PC-3 (cell line): ENCODE measurements at regions not wholly inside any gene's neighbourhood (a gene's known extent, or its start where the extent isn't known, plus 50 kb on each side); places are given as distances from the start of the nearest gene placed in this dataset.
A peak's percentile ranks its signal among the peaks of the same experiment; 100 is the strongest.

Experiments used
- ATAC-seq: fragments of 200-7000 bp; cut with Tn5 transposase; 2 replicates; pipeline ENCODE4 v1.9.1; 2020; ENCODE audit warnings: mild to moderate bottlenecking, moderate library complexity
- BruUV-seq: library from RNA; stranded (reverse); fragments of 400-500 nt; replicated peaks from 2 replicates; lab custom pipeline; 2021; lab: Mats Ljungman, UMichigan
- CTCF ChIA-PET: fragments of 300-600 bp; sonication (Branson Sonifier 250); formaldehyde crosslinking; loops from one replicate; lab custom pipeline; 2022; ENCODE audit warnings: antibody characterized with exemption; lab: Charles Lee
- POLR2A ChIA-PET: fragments of 300-600 bp; sonication (Branson Sonifier 250); formaldehyde crosslinking; loops from one replicate; lab custom pipeline; 2022; ENCODE audit warnings: antibody characterized with exemption; ENCODE audit not compliant: unreplicated experiment; lab: Charles Lee
- DNase-seq: peaks from one replicate; pipeline ENCODE4 v3.0.0-alpha.2; 2015
- H2AFZ ChIP-seq: fragments of 300-600 bp; sonication (generic); 2 replicates; pipeline ENCODE4 v1.6.0; 2016; ENCODE audit warnings: antibody characterized with exemption, low read length
- H3F3A ChIP-seq: fragments of 300-600 bp; sonication (generic); one replicate; pipeline ENCODE4 v1.6.0; 2017; ENCODE audit warnings: antibody characterized with exemption, low read length, control low read depth, mild to moderate bottlenecking; ENCODE audit not compliant: unreplicated experiment
- H3K27ac ChIP-seq: fragments of 300-600 bp; sonication (generic); 2 replicates; pipeline ENCODE4 v1.5.1; 2016; ENCODE audit warnings: mild to moderate bottlenecking, low read length
- H3K27me3 ChIP-seq: fragments of 300-600 bp; sonication (generic); 2 replicates; pipeline ENCODE4 v1.6.1; 2016; ENCODE audit warnings: low read length, mixed read lengths
- H3K36me3 ChIP-seq: fragments of 300-600 bp; sonication (generic); 2 replicates; pipeline ENCODE4 v1.6.1; 2016; ENCODE audit warnings: low read depth, mixed run types, low read length, mixed read lengths
- H3K4me1 ChIP-seq: fragments of 300-600 bp; sonication (generic); 2 replicates; pipeline ENCODE4 v1.5.1; 2016; ENCODE audit warnings: low read length; ENCODE audit not compliant: insufficient read depth
- H3K4me2 ChIP-seq: fragments of 300-600 bp; sonication (generic); 2 replicates; pipeline ENCODE4 v1.6.0; 2016; ENCODE audit warnings: low read length
- H3K4me3 ChIP-seq: fragments of 300-600 bp; sonication (generic); 2 replicates; pipeline ENCODE4 v1.5.1; 2016; ENCODE audit warnings: mild to moderate bottlenecking, low read length, mixed read lengths
- H3K79me2 ChIP-seq: fragments of 300-600 bp; sonication (generic); 2 replicates; pipeline ENCODE4 v1.6.1; 2017; ENCODE audit warnings: low read length, mixed read lengths
- H3K9ac ChIP-seq: fragments of 300-600 bp; sonication (generic); 2 replicates; pipeline ENCODE4 v1.6.0; 2016; ENCODE audit warnings: mild to moderate bottlenecking, low read length
- H3K9me2 ChIP-seq: fragments of 300-600 bp; sonication (generic); replicated peaks from 2 replicates; pipeline ENCODE4 v1.6.1; 2016; ENCODE audit warnings: mixed run types, low read length, mixed read lengths
- H3K9me3 ChIP-seq: fragments of 300-600 bp; sonication (generic); 2 replicates; pipeline ENCODE4 v1.6.1; 2016; ENCODE audit warnings: low read length, mixed read lengths
- H4K20me1 ChIP-seq: fragments of 300-600 bp; sonication (generic); 2 replicates; pipeline ENCODE4 v1.6.1; 2016; ENCODE audit warnings: low read length, mixed read lengths
- CTCF ChIP-seq: fragments of 300-600 bp; sonication (generic); conservative IDR thresholded peaks from 2 replicates; pipeline ENCODE4 v1.5.1; 2017; ENCODE audit warnings: antibody characterized with exemption, low read depth, mild to moderate bottlenecking, low read length
- EZH2 ChIP-seq: fragments of 300-600 bp; sonication (generic); IDR thresholded peaks from one replicate; pipeline ENCODE4 v1.6.1; 2017; ENCODE audit warnings: antibody characterized with exemption, mild to moderate bottlenecking, low read length; ENCODE audit not compliant: unreplicated experiment
- EZH2phosphoT487 ChIP-seq: fragments of 300-600 bp; sonication (generic); IDR thresholded peaks from 2 replicates; pipeline ENCODE4 v1.6.1; 2018; ENCODE audit warnings: mild to moderate bottlenecking, antibody characterized with exemption, low read length, borderline replicate concordance
- intact Hi-C: fragments of 100-400 bp; cut with micrococcal nuclease; formaldehyde crosslinking; loops from 2 replicates; pipeline ENCODE4 v1.9.0; 2023

GRCh38 chr1:193680247-193680923 is 494.0 kb upstream of the B3GALT2 start:
- ChIA-PET CTCF (no interaction called here), POLR2A (no interaction called here)
- H3K4me1 ChIP-seq: no peaks in the 10 kb centered on the region
- no peaks in the 10 kb centered on the region for H3K79me2 ChIP-seq
- DNase-seq (no peak), ATAC-seq (no peak)
- no peak overlapping the region for H3K4me3 ChIP-seq
- intact Hi-C loops: no loop called here
- H3F3A ChIP-seq: no peaks in the 10 kb centered on the region
- H3K9me3 ChIP-seq: no peaks in the 10 kb centered on the region
- no peak overlapping the region for H3K27ac ChIP-seq
- no peaks in the 10 kb centered on the region for H3K27me3 ChIP-seq
- no TSS peak for BruUV-seq
- H3K4me2 ChIP-seq: no peak overlapping the region
- H3K36me3 ChIP-seq: no peaks in the 10 kb centered on the region
- H4K20me1 ChIP-seq: no peaks in the 10 kb centered on the region
- H3K9ac ChIP-seq: no peak overlapping the region
- no peaks in the 10 kb centered on the region for H3K9me2 ChIP-seq
- TF ChIP-seq EZH2phosphoT487 (no peak), EZH2 (no peak), CTCF (no peak)
- no peak overlapping the region for H2AFZ ChIP-seq

DNA sequence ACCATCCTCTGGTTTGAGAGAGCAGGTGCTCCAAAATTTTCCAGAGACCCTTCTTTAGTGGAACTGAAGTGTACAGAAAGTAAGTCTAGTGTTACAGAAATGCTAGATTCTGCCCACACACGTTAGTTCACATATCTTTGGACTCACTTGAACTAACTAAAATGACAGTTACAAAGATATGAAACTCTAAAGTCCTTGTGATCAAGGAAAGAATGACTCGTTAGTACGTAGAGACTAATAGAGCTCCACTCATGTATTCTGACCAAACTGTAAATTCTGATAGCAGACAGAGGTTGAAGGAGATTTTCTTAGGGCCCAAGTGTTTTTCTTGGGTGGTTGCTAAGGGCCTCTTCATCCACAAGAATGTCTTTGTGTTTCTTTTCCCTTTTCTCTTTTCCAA is 491.5 kb upstream of the B3GALT2 start:
- Histone ChIP-seq H3K4me3 (no peak overlapping the region), H3F3A (no peaks in the 10 kb centered on the region), H3K9ac (no peak overlapping the region), H3K4me2 (no peak overlapping the region), H3K4me1 (peaks cover 9% of the 10 kb centered on the region; the same call in 1 of the 2 replicates), H3K9me2 (no peaks in the 10 kb centered on the region), H3K36me3 (no peaks in the 10 kb centered on the region), H3K27me3 (no peaks in the 10 kb centered on the region), H3K27ac (no peak overlapping the region), H3K9me3 (no peaks in the 10 kb centered on the region), H2AFZ (no peak overlapping the region), H3K79me2 (no peaks in the 10 kb centered on the region), H4K20me1 (no peaks in the 10 kb centered on the region)
- ATAC-seq (no peak), DNase-seq (no peak)
- ChIA-PET CTCF (no interaction called here), POLR2A (no interaction called here)
- BruUV-seq: no TSS peak
- TF ChIP-seq CTCF: no peak
- no peak for TF ChIP-seq EZH2phosphoT487
- no peak for TF ChIP-seq EZH2
- intact Hi-C loops: no loop called here

DNA sequence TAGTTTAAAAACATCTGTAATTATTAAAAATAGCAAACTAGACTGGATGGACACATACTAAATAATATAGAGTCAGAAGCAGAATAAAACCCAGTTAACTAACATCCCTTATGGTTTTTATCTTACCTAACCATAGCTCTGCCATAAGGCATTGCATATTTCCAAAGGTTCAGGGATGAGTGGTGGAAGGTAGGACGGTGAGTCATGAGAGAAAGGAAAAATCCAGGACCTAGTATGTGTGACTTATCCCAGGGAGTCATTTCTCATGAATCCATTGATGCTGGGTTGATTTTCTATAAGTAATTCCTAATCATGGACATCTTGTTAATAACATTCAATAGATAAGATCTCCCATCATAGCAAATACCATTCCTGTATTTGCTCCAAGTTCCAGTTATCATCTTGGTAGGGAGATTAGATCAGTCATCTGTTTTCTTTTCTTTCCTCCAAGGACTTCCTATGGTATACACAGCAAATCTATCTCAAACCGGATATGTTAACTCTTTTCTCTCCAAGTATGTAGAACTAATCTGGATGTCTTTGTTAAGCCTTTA is 490.7 kb upstream of the B3GALT2 start:
- POLR2A ChIA-PET: no interaction called here
- H3K27me3 ChIP-seq: no peaks in the 10 kb centered on the region
- no peak overlapping the region for H2AFZ ChIP-seq
- no peak for ATAC-seq
- no peak overlapping the region for H3K9ac ChIP-seq
- H3K27ac ChIP-seq: no peak overlapping the region
- intact Hi-C loops: no loop called here
- no peak overlapping the region for H3K4me2 ChIP-seq
- no peaks in the 10 kb centered on the region for H3K9me3 ChIP-seq
- no peaks in the 10 kb centered on the region for H3K79me2 ChIP-seq
- H3K9me2 ChIP-seq: no peaks in the 10 kb centered on the region
- DNase-seq: peak; percentile 21
- no peaks in the 10 kb centered on the region for H4K20me1 ChIP-seq
- no peak overlapping the region for H3K4me3 ChIP-seq
- no peaks in the 10 kb centered on the region for H3K36me3 ChIP-seq
- TF ChIP-seq EZH2phosphoT487 (no peak), CTCF (no peak), EZH2 (no peak)
- CTCF ChIA-PET: no interaction called here
- no TSS peak for BruUV-seq
- peaks cover 9% of the 10 kb centered on the region; the same call in 1 of the 2 replicates for H3K4me1 ChIP-seq
- no peaks in the 10 kb centered on the region for H3F3A ChIP-seq
